ENCODE measurements at regions not wholly inside any gene's neighbourhood (a gene's known extent, or its start where the extent isn't known, plus 50 kb on each side); places are given as distances from the start of the nearest gene placed in this dataset.
"Not testable (repeated sequence)": the region's sequence is repeated elsewhere in the genome, so short reads cannot be mapped to it uniquely, and the experiment has no call there.

DNA sequence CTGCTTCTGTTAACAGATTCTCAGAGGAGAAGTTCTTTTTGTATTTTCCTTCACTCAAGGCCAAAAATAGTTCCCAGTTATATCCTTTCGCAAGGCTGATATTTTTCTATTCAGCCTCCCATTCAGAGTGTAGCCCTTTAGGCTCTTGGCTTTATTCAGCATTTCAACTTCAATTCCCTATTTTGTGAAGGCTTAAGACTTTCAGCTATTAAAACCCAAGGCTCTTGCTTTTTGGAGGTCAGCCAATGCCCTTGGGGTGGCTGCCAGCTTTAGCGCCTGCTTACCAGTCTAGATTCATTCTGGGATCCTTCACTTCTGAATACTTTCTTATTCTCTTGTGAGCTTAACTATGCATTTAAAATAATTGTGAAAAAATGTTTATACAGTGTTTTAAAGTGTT is 57.3 kb upstream of the ADGRA3 start:
- no peak for DNase-seq (ENCODE audit: low spot score)

DNA sequence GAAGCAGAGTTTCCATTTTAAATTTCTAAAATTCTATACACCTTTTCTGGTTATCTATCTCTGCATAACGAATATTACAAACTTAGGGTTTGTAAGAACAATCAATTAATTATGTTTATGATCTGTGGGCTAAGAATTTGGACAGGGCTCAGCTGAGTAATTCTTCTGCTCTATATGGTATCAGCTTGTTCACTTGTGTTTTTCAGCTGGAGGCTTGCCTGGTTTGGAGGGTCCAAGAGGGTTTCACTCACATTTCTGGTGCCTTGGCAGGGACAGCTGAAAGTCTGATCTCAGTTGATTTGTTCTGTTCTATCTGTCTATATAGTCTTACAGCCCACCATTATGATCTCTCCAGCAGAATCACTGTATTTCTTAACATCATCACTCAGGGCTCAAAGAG is 57.8 kb upstream of the ADGRA3 start:
- DNase-seq (ENCODE audit: low spot score) = no peak

DNA sequence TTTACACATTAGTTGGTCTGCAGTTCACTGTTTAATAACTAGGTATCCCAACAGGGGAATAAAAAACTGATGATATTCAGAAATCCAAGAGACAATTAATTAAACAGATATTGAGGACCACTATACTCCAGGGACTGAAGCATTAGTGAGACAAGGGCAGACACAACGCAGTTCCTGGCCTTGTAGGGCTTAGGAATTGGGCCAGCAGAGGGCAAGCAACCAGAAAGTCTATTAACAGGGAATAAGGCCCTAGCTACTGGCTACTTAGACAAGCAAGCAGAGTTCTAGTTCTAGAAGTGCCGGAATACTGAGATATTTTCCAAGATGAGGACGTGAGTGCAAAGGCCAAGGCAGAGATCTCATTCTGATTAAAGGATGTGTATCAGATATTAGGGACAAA is 58.6 kb upstream of the ADGRA3 start:
- DNase-seq (ENCODE audit: low spot score) = no peak

GRCh38 chr4:22574880-22575279 is 59.0 kb upstream of the ADGRA3 start:
- DNase-seq (ENCODE audit: low spot score) = no peak

GRCh38 chr4:22587253-22587652 is 71.4 kb upstream of the ADGRA3 start:
- no peak for DNase-seq (ENCODE audit: low spot score)

- DNase-seq (ENCODE audit: low spot score) = no peak
Observed at GRCh38 chr4:22593933-22594332, 78.1 kb upstream of the ADGRA3 start.

DNA sequence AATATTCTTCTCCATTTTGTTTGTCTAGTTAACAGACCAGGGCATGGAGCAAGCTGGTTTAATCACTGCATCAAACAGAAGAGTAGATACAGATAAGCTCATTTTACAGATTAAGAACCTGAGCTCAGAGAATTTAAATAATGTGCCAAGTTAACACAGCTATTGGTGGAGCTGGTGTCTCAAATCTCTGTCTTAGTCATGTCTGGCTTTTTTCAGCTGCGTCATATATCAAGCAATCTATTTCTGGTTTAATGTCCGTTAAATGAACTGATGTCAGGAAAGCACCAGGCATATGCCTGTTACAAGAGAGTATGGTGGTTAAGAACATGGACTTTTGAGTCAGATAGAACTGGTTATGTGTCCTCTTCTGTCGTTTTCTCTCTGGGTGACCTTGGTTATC is 79.8 kb upstream of the ADGRA3 start:
- DNase-seq (ENCODE audit: low spot score) = no peak

- no peak for DNase-seq (ENCODE audit: low spot score)
Observed at GRCh38 chr4:22596409-22596808, 80.5 kb upstream of the ADGRA3 start.

DNA sequence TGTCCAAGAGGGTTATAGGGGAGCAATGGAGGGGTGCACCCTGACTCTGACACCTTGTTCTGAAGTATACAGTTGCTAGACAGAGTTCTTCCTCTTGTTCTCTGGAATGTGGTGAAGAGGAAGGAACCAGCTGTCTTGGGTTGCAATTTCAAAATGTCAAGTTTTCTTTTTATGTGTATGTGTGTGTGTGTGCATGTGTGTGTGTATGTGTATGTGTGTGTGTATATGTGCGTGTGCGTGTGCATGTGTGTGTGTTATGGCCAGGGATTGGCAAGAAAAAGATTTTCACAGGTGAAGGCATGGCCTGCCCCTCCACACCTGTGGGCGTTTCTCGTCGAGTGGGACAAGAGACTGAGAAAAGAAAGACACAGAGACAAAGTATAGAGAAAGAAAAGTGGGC is 81.6 kb upstream of the ADGRA3 start:
- DNase-seq (ENCODE audit: low spot score) = no peak

GRCh38 chr4:22598113-22599047 is 82.5 kb upstream of the ADGRA3 start:
- not testable (repeated sequence) for DNase-seq (ENCODE audit: low spot score)

DNA sequence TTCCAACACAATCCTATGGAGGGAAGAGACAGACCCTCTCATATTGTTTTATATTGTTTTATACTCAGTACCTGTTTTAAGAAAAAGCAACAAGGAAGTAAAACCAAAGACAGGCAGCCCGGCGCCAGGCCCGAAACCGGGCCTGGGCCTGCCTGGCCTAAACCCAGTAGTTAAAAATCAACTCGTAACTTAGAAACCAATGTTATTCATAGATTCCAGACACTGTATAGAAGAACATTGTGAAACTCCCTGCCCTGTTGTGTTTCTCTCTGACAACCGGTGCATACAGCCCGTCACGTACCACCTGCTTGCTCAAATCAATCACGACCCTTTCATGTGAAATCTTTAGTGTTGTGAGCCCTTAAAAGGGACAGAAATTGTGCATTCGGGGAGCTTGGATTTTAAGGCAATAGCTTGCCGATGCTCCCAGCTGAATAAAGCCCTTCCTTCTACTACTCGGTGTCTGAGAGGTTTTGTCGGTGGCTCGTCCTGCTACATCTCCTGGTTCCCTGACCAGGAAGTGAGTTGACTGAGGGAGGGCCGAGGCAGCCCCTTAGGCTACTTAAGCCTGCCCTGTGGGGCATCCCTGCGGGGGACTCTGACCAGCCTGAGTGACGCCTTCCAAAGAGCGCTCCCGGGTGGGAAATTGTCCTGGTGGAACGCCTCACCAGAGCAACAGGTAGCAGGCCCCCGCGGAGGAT is 83.5 kb upstream of the ADGRA3 start:
- DNase-seq (ENCODE audit: low spot score) = not testable (repeated sequence)

GRCh38 chr4:22599929-22600432 is 84.1 kb upstream of the ADGRA3 start:
- not testable (repeated sequence) for DNase-seq (ENCODE audit: low spot score)

DNA sequence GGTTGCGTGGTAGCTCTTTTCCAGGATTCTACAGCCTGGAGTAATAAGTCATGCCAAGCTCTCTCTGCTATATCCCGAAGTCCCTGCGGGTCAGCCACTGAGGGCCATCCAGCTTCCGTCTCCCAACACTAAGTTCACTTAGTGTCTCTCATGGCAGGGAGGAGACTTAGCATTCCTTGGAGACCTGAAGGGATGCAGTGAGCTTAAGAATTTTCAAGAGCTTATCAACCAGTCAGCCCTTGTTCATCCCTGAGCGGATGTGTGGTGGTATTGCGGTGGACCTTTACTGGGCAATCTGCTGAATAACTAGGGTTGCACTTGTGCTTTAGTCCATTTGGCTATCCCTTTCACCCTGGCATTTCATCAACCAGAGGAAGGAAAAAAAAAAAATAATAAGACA is 85.8 kb upstream of the ADGRA3 start:
- not testable (repeated sequence) for DNase-seq (ENCODE audit: low spot score)

- DNase-seq (ENCODE audit: low spot score) = peak; percentile 58
Observed at GRCh38 chr4:22607382-22607781, 85.4 kb upstream of the GBA3 start.

GRCh38 chr4:22609951-22610525 is 82.7 kb upstream of the GBA3 start:
- DNase-seq (ENCODE audit: low spot score) = not testable (repeated sequence)

DNA sequence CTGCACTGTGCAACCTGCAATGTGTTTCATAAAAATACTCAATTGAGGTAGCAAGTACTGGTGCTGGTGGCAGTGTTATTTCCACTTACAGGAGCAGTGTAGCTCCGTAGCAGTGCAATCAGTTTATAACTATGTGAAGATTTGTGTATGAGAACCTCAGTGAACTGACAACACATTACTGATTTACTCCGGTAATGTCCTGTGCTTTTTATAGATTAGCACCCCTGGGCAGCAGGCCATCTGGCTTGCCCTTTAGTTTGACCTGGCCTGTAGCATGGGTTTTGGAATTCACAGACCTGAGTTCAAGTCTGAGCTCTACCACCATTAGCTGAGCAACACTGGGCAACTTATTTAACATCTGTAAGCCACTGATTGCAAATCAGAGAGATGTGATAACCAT is 78.6 kb upstream of the GBA3 start:
- DNase-seq (ENCODE audit: low spot score) = no peak

GRCh38 chr4:22616516-22616915 is 76.2 kb upstream of the GBA3 start:
- no peak for DNase-seq (ENCODE audit: low spot score)

GRCh38 chr4:22620144-22620543 is 72.6 kb upstream of the GBA3 start:
- DNase-seq (ENCODE audit: low spot score) = not testable (repeated sequence)

DNA sequence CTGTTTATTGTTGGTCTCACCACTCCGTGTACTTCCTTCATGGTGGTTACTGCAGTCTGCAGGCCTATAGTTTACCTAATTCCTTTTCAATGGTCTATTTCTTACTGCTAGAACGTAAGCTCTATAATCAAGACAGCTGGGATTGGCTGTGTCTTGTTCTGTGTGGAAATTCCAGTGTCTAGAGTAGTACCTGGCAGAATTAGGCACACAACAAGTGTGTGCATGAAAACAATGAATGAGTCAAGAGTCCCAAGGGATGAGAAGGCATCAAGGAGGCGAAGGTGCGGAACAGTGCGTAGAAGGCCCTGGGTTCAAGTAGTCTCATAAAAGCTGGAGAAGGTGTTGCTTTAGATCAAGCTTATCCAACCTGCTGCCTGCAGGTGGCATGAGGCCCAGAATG is 70.8 kb upstream of the GBA3 start:
- not testable (repeated sequence) for DNase-seq (ENCODE audit: low spot score)

DNA sequence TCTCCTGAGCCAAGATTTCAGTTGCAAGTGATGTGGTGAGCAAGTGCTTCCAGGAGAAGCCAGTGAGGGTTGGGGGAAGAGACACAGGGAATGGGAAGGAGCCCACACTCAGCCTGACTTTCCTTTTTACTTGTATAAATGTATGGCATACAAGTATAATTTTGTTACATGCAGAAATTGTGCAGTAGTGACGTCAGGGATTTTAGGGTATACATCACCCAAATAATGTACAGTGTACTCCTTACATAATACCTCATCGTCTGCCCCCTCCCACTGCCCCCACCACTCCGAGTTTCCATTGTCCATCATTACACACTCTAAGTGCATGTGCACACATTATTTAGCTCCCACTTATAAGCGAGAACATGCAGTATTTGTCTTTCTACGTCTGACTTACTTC is 68.7 kb upstream of the GBA3 start:
- not testable (repeated sequence) for DNase-seq (ENCODE audit: low spot score)

DNA sequence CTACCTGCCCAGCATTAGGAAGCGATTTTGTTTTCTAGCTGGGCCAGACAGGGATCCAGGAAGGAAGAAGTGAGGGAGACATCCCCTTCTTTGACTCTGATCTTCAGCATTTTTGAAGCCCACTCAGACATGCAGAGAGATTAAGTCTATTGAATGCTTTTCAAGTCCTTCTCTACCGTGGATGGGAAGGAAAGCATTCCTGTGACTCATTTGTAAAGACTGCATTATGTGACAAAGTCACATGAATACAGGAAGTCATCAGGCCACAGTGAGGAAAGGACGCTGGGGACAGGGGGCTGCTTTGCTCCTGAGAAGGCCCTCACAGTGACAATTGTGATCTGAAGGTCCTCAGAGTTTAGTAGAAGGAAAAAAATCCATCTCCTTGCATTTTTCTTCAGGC is 67.4 kb upstream of the GBA3 start:
- DNase-seq (ENCODE audit: low spot score) = no peak

DNA sequence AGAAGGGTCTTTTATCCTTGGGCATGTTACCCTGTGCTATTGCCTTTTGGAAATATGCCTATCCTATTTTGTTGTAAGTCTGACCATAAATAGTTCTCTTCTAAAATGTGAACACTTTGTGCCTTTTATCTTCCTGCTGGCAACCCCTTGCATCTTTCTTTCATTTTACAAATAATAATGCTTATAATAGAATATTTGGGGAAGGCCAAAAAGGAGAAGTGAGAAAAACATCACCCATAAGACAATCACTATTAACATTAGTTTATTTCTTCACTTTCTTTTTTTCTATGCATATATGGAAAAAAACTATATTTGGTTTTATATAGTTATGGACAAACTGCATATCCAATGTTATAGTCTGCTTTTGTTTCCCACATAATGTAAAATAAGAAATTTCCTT is 64.9 kb upstream of the GBA3 start:
- not testable (repeated sequence) for DNase-seq (ENCODE audit: low spot score)

All from CD4-positive, alpha-beta T cell treated with Interleukin-6 at 100 ng/mL for 8 hours (primary cell).